ENCODE measurements at regions not wholly inside any gene's neighbourhood (a gene's known extent, or its start where the extent isn't known, plus 50 kb on each side); places are given as distances from the start of the nearest gene placed in this dataset.

GRCh38 chr7:85521108-85521694 lies 334.3 kb upstream of the SEMA3D start:
- Histone ChIP-seq H3K4me1 (no peaks in the 10 kb centered on the region), H3K4me3 (no peak overlapping the region), H3K36me3 (no peaks in the 10 kb centered on the region), H3K27me3 (ENCODE audit: low read depth) (no peaks in the 10 kb centered on the region), H3K27ac (replicated peaks) (no peak overlapping the region), H3K9me3 (replicated peaks) (no peaks in the 10 kb centered on the region)
- no peak for DNase-seq
- intact Hi-C loops (cut with micrococcal nuclease), result no loop called here
- TF ChIP-seq CTCF (IDR thresholded peaks at IDR 0.05; ENCODE audit: borderline replicate concordance), result no peak

- no peaks in the 10 kb centered on the region for H3K4me1 ChIP-seq
- intact Hi-C loops (cut with micrococcal nuclease), result no loop called here
- H3K9me3 ChIP-seq (replicated peaks), result no peaks in the 10 kb centered on the region
- no peak for DNase-seq
- H3K27ac ChIP-seq (replicated peaks), result no peak overlapping the region
- TF ChIP-seq CTCF (IDR thresholded peaks at IDR 0.05; ENCODE audit: borderline replicate concordance), result no peak
- no peak overlapping the region for H3K4me3 ChIP-seq
- no peaks in the 10 kb centered on the region for H3K27me3 ChIP-seq (ENCODE audit: low read depth)
- no peaks in the 10 kb centered on the region for H3K36me3 ChIP-seq
Measured at GRCh38 chr7:85520175-85520574, 333.3 kb upstream of the SEMA3D start.

- Histone ChIP-seq H3K36me3 (no peaks in the 10 kb centered on the region), H3K27me3 (ENCODE audit: low read depth) (no peaks in the 10 kb centered on the region), H3K9me3 (replicated peaks) (no peaks in the 10 kb centered on the region), H3K4me3 (no peak overlapping the region), H3K4me1 (no peaks in the 10 kb centered on the region), H3K27ac (replicated peaks) (no peak overlapping the region)
- TF ChIP-seq CTCF (IDR thresholded peaks at IDR 0.05; ENCODE audit: borderline replicate concordance), result no peak
- no peak for DNase-seq
- intact Hi-C loops (cut with micrococcal nuclease), result no loop called here
Measured at GRCh38 chr7:85516675-85517074, 329.8 kb upstream of the SEMA3D start.

GRCh38 chr7:85512790-85513189 lies 325.9 kb upstream of the SEMA3D start:
- Histone ChIP-seq H3K27me3 (ENCODE audit: low read depth) (no peaks in the 10 kb centered on the region), H3K4me3 (no peak overlapping the region), H3K36me3 (no peaks in the 10 kb centered on the region), H3K27ac (replicated peaks) (no peak overlapping the region), H3K9me3 (replicated peaks) (no peaks in the 10 kb centered on the region), H3K4me1 (no peaks in the 10 kb centered on the region)
- no peak for TF ChIP-seq CTCF (IDR thresholded peaks at IDR 0.05; ENCODE audit: borderline replicate concordance)
- intact Hi-C loops (cut with micrococcal nuclease), result no loop called here
- no peak for DNase-seq

- no peak overlapping the region for H3K4me3 ChIP-seq
- TF ChIP-seq CTCF (IDR thresholded peaks at IDR 0.05; ENCODE audit: borderline replicate concordance), result no peak
- DNase-seq, result no peak
- no peaks in the 10 kb centered on the region for H3K9me3 ChIP-seq (replicated peaks)
- H3K4me1 ChIP-seq, result no peaks in the 10 kb centered on the region
- H3K27ac ChIP-seq (replicated peaks), result no peak overlapping the region
- no peaks in the 10 kb centered on the region for H3K36me3 ChIP-seq
- H3K27me3 ChIP-seq (ENCODE audit: low read depth), result no peaks in the 10 kb centered on the region
- intact Hi-C loops (cut with micrococcal nuclease), result no loop called here
Measured at GRCh38 chr7:85510287-85510686, 323.4 kb upstream of the SEMA3D start.

Data from left ventricle myocardium inferior (tissue), 1 donor.